ENCODE measurements at regions not wholly inside any gene's neighbourhood (a gene's known extent, or its start where the extent isn't known, plus 50 kb on each side); places are given as distances from the start of the nearest gene placed in this dataset.

DNA sequence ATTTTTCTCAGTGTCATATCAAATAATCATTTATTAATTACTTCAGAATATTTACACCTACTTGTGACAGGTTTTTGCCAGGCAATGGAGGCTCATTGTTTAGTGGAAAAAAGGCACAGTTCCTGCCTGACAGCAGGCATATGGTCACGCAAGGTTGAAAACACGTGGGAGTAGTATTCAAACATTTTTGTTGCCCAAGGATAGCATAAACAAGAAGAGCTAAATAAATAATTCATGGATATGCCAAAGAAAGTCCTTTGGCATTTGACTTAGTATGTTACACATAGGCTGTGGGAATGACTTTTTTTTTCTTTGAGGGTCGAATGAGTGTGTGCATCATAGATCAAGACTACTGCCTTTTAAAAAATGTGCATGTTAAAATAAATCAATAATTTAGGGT lies 120.5 kb upstream of the SEMA3E start:
- TF ChIP-seq CTCF (IDR thresholded peaks at IDR 0.05; ENCODE audit: control extremely low read depth in 1 of 3, insufficient read depth in 1 of 3, low read depth in 1 of 3, low read length in 3 of 3) (no peak), NRF1 (IDR thresholded peaks at IDR 0.05; ENCODE audit: low read depth, low read length) (no peak), CHD1 (IDR thresholded peaks at IDR 0.05; ENCODE audit: low read depth, low read length) (no peak), BACH1 (IDR thresholded peaks at IDR 0.05; ENCODE audit: low read length) (no peak), SP4 (IDR thresholded peaks at IDR 0.05; ENCODE audit: low read length) (no peak), SIN3A (conservative IDR thresholded peaks at IDR 0.05 in 1 of 2, IDR thresholded peaks at IDR 0.05 in 1 of 2; ENCODE audit: low read depth in 1 of 2, low read length in 2 of 2) (no peak), POLR2A (IDR thresholded peaks at IDR 0.05; ENCODE audit: control extremely low read depth in 1 of 2, low read depth in 2 of 2, low read length in 2 of 2) (no peak)

All from H1 (cell line).